ENCODE measurements at regions not wholly inside any gene's neighbourhood (a gene's known extent, or its start where the extent isn't known, plus 50 kb on each side); places are given as distances from the start of the nearest gene placed in this dataset.
A peak's percentile ranks its signal among the peaks of the same experiment; 100 is the strongest.

DNA sequence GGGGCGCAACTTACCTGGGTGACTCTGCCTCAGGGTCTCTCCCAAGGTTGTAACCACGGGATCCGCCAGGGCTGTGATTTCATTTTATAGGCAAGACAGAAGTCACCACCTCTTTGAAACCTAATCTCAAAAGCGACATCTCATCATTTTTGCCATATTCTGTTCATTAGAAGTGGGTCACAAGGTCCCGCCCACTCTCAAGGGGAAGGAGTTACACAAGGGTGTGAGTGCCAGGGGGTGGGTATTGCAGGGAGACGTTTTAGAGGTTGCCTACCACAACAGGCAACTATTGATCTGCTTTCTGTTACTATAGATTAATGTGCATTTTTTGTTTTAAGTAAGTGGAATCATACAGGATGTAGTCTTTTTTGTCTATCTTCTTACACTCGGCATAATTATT lies 56.6 kb upstream of the ADPGK start:
- TF ChIP-seq, protein P1, sequence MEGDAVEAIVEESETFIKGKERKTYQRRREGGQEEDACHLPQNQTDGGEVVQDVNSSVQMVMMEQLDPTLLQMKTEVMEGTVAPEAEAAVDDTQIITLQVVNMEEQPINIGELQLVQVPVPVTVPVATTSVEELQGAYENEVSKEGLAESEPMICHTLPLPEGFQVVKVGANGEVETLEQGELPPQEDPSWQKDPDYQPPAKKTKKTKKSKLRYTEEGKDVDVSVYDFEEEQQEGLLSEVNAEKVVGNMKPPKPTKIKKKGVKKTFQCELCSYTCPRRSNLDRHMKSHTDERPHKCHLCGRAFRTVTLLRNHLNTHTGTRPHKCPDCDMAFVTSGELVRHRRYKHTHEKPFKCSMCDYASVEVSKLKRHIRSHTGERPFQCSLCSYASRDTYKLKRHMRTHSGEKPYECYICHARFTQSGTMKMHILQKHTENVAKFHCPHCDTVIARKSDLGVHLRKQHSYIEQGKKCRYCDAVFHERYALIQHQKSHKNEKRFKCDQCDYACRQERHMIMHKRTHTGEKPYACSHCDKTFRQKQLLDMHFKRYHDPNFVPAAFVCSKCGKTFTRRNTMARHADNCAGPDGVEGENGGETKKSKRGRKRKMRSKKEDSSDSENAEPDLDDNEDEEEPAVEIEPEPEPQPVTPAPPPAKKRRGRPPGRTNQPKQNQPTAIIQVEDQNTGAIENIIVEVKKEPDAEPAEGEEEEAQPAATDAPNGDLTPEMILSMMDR (IDR thresholded peaks at IDR 0.05): no peak

DNA sequence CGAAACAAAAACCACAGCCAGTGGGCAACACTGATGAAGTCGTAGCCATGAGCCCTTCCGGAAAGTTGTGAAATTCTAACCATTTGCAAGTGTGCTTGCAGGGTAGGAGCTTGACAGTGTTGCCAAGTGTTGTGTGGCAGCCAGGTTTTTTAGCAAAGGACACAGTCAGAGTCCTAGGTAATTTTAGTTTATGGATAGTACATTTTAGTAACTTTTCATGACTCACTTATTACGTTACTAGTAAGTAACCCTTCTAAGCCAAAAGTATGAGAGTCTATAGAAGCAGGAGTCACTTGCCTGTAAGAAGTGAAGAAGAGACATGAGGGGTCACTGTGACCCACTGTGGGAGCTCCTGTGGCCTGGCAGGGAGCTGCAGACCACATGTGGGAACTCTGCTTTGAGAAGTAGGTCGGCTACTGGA lies 54.8 kb upstream of the ADPGK start:
- TF ChIP-seq, protein P1 (IDR thresholded peaks at IDR 0.05): no peak

DNA sequence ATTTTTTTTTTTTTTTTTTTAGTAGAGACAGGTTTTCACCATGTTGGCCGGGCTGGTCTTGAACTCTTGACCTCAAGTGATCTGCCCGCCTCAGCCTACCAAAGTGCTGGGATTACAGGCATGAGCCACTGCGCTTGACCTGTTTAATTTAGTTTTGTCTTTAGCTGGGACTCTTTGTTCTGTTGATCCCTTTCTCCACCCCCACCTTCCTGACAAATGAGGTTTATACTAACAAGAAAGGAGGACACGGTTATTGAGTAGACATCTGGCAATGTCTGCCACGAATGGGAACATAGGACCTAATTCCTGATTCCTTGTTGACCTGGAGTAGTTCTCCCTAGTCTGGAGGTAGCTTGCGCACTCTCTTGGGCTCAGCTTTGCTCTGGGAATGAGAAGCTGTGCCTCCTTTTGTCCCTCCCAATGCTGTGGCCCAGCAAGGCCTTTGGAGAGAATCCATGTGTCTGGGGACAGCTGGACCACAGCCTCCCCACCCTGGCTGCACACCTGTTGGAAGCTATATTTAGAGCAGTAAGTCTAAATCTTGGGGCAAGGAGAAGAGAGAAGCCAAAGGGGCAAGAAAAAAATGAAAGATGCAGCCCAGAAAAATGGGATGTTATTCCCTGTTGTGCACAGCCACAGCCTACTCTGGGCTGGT lies 53.2 kb upstream of the ADPGK start:
- TF ChIP-seq, protein P1 (IDR thresholded peaks at IDR 0.05): no peak

DNA sequence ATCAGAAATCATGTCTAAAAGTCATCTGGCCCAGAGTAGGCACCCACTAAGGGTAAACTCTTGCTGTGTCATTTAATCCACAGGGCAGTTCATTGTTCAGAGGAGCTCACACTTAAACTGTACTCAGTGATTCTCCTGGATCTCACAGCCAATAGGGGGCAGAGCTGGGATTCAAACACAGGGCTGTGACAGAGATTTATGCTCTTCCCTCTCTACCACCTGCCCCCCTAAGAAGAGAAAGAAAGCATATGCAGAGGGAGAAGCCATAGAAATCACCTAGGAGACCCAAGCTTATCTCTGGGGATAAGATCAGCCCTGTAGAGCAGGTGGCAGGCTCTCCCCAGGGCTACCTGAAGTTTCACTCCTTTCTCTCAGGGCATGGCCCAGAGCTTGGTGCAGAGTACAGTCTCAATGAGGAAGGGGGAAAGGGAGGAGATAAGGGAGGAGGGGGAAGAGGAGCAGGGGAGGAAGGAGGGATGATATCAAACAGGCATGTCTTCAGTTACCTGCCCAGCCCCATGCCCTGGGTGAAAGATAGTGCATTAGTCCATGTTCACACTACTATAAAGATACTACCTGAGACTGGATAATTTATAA lies 51.8 kb upstream of the ADPGK start:
- TF ChIP-seq, protein P1 (IDR thresholded peaks at IDR 0.05): peak; percentile 35; the same call in 1 of the 2 replicates

DNA sequence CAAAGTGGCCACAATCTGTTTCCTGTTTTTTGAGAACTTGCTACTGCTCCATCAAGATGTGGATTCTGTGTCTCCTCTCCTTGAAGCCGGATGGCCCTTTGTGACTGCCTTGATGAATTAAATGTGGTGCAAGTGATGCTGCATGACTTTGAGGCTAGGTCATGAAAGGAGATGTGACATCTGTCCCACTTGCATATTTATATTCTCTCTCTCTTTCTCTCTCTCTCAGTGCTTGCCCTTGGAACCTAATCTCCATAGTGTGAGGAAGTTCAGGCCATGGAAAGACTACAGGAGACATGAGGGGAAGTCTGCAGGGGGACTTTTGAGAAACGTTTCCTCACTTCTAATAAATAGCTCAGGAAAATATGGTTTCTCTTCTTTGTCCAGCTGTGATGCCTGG lies 50.0 kb upstream of the ADPGK start:
- TF ChIP-seq, protein P1 (IDR thresholded peaks at IDR 0.05): no peak
